Suppressor macrophage treated with lipopolysaccharide for 1 hour (primary cell): ENCODE measurements at regions not wholly inside any gene's neighbourhood (a gene's known extent, or its start where the extent isn't known, plus 50 kb on each side); places are given as distances from the start of the nearest gene placed in this dataset.

Source experiments
- DNase-seq, 3 donors: peaks; one replicate each; pipeline ENCODE4 v3.0.0-alpha.2; 2020 to 2022

DNA sequence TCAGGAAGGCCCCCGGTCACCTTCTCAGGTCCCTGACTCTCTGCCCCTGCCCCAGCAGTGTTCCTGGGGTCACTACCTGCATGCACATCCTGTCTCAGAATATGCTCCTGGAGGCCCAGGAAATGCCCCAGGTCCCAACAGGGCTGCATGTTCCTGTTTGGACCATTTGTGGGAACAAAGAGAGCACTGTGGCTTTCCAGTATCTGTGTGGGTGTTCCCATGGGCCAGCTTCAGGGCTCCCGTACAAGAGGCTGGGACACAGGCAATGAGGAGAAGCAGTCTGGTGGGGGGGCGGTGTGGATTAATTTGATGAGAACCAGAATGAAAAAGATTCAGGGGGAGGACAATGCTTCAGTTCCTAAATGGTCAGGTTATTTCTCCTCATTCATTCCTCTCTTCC, 61.5 kb upstream of the GGTLC1 start:
- no peak for DNase-seq

DNA sequence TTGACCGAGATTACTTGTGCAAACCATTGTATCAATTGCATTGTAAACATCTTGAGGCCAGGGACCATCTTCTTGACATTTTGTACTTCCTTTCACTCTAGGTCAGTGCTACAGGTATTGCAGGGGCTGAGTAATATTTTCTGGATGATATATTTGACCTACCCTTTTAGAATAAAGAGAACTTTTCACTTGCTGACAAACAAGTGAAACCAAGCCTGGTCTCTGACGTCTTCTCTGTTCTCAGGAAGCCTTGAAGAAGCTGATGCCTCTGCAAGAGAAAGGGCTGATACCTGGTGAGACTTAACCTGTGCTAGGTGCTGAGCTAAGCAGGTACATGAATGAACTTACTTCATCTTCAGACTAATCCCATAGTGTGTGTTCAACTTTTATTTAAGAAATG, 60.5 kb upstream of the GGTLC1 start:
- DNase-seq: no peak

- DNase-seq: no peak
Measured at GRCh38 chr20:24048024-24048611, 59.5 kb upstream of the GGTLC1 start.

DNA sequence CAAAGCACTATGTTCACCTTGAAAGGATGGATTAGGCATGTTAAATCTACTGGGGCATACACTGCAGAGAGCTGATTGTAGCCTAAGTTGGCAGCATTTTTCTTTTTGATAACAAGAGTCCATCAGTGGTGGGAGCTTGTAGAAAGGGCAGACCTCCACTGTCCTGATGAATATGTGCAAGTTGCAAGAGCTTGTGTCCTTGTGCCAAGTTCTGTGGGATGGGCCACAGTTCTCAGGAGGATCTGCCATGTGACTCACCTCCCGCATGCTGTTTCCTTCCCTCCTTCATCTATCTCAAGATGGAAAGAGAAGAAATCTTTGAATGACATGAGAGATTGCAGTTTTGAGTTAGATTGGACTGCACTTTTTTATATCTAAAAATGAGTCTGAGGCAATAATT, 58.3 kb upstream of the GGTLC1 start:
- DNase-seq: no peak

DNA sequence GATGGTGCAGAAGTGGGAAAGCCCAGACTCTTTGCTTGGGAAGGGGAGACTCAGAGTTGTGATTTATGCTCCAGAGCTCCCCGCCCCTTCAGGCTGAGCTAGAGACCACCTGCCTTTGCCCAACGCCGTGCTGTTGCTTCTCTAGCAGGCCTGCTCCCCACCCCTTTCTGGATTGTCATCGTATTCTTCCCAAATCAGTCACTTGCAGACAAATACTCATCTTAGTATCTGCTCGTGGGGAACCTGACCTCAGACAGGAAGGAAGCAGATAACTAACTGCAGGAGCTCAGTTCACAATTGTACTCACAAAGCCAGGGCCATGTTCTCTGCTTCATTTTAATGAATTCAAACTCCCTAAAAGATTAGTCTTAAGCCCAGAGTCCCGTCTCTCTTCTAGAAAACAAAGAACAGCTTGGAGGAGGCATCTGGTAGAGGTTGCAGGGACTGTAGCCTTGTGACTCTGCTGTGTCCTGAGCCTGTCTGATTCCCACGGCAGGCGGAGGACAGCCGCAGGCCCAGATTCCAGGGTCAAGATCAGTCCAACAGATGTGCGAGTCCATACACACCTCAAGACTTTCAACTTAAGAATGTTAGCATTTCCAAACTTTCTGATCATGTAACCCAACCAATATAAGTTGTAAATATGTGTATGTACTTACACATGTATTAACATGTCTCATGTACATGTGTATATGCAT, 57.2 kb upstream of the GGTLC1 start:
- no peak for DNase-seq

- no peak for DNase-seq
Measured at GRCh38 chr20:24043294-24043693, 54.7 kb upstream of the GGTLC1 start.

DNA sequence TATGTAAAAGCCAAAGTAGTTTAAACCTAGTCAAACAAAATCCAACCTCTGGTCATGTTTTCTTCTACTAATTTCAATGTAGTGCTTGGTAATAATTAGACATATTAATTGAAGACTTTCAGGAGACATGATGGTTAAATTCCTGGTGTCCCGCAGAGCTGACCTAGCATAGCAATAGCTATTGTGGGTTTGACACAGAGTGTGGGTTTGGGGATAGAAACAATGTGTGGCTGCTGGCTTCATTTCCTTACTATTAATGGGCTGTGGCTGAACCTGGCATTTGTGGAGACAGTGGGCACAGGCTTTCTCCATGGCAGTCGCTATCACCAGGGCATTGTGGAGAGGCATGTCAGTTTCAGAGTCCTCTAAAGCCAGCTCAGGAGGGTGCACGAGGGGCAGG, 54.1 kb upstream of the GGTLC1 start:
- no peak for DNase-seq

GRCh38 chr20:24040896-24041459, 52.4 kb upstream of the GGTLC1 start:
- DNase-seq: no peak

DNA sequence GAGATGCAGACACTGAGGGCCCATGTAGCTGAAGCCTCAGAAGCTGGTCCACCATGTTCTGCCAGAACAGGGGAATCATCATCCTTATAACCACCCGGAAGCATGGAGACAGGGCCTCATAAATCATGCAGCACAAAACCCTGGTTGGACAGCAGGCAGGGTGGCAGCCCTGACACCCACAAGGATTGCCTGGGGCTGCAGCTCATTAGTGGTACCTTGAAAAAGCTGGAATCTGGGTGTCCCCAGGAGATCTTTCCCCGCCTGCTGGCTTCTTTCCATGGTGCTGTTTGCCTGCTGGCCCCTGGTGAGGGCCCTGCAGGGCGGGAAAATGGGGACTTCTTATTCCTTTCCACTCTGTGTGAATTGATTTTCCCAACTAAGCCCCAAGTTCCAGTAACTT, 50.6 kb upstream of the GGTLC1 start:
- DNase-seq: no peak
